ENCODE measurements at regions not wholly inside any gene's neighbourhood (a gene's known extent, or its start where the extent isn't known, plus 50 kb on each side); places are given as distances from the start of the nearest gene placed in this dataset.

GRCh38 chr4:152158225-152158624, 377.7 kb downstream of the FBXW7 start:
- TF ChIP-seq CTCF (conservative IDR thresholded peaks at IDR 0.05) (no peak), ZFX (IDR thresholded peaks at IDR 0.05) (no peak)
